Fibroblast of skin of back (primary cell): ENCODE measurements at regions not wholly inside any gene's neighbourhood (a gene's known extent, or its start where the extent isn't known, plus 50 kb on each side); places are given as distances from the start of the nearest gene placed in this dataset.

Experiments
- DNase-seq: peaks from one replicate; pipeline ENCODE4 v3.0.0-alpha.2; 2013

GRCh38 chr13:78777396-78777795, 118.4 kb upstream of the OBI1 start:
- no peak for DNase-seq

GRCh38 chr13:78772933-78773332, 114.0 kb upstream of the OBI1 start:
- DNase-seq: no peak

GRCh38 chr13:78770601-78771000, 111.6 kb upstream of the OBI1 start:
- no peak for DNase-seq

- no peak for DNase-seq
Observed at GRCh38 chr13:78768950-78769349, 110.0 kb upstream of the OBI1 start.

GRCh38 chr13:78764665-78765064, 105.7 kb upstream of the OBI1 start:
- DNase-seq: no peak

GRCh38 chr13:78762825-78763224, 103.9 kb upstream of the OBI1 start:
- DNase-seq: no peak

GRCh38 chr13:78759704-78760103, 100.7 kb upstream of the OBI1 start:
- DNase-seq: no peak

- no peak for DNase-seq
Observed at GRCh38 chr13:78758549-78758948, 99.6 kb upstream of the OBI1 start.

GRCh38 chr13:78753435-78753834, 94.5 kb upstream of the OBI1 start:
- DNase-seq: no peak

- no peak for DNase-seq
Observed at GRCh38 chr13:78750735-78751134, 91.8 kb upstream of the OBI1 start.

GRCh38 chr13:78743973-78744372, 85.0 kb upstream of the OBI1 start:
- no peak for DNase-seq

- no peak for DNase-seq
Observed at GRCh38 chr13:78742659-78743058, 83.7 kb upstream of the OBI1 start.

- no peak for DNase-seq
Observed at GRCh38 chr13:78736142-78736541, 77.2 kb upstream of the OBI1 start.

- no peak for DNase-seq
Observed at GRCh38 chr13:78732445-78733017, 73.6 kb upstream of the OBI1 start.

GRCh38 chr13:78722700-78723099, 63.7 kb upstream of the OBI1 start:
- DNase-seq: no peak

- no peak for DNase-seq
Observed at GRCh38 chr13:78719367-78719766, 60.4 kb upstream of the OBI1 start.

GRCh38 chr13:78714717-78715116, 55.8 kb upstream of the OBI1 start:
- DNase-seq: no peak

- DNase-seq: no peak
Observed at GRCh38 chr13:78712831-78713230, 53.9 kb upstream of the OBI1 start.

- DNase-seq: no peak
Observed at GRCh38 chr13:78709028-78709427, 50.1 kb upstream of the OBI1 start.
